HepG2 (cell line): ENCODE measurements at regions not wholly inside any gene's neighbourhood (a gene's known extent, or its start where the extent isn't known, plus 50 kb on each side); places are given as distances from the start of the nearest gene placed in this dataset.

Source experiments
- ATAC-seq: fragments of 200-7000 bp; cut with Tn5 transposase; 3 replicates; pipeline ENCODE4 v1.9.1; 2020; ENCODE audit warnings: mild to moderate bottlenecking, moderate library complexity
- BruUV-seq: library from RNA; stranded (reverse); fragments of 400-500 nt; replicated peaks from 2 replicates; lab custom pipeline; 2021; lab: Mats Ljungman, UMichigan
- CTCF ChIA-PET: fragments of 300-600 bp; formaldehyde crosslinking; extraction: SDS; loops from one replicate; lab custom pipeline; 2021; ENCODE audit warnings: low total read pairs, inconsistent platforms, low intra/inter-chr PET ratio; lab: Yijun Ruan, JAX
- POLR2A ChIA-PET: fragments of 350-600 bp; sonication (Branson Sonifier 250); formaldehyde crosslinking; loops from one replicate; lab custom pipeline; 2020; ENCODE audit warnings: antibody characterized with exemption, inconsistent platforms; lab: Yijun Ruan, JAX
- DNase-seq: peaks from one replicate; pipeline ENCODE4 v3.0.0-alpha.2; 2015; ENCODE audit warnings: low spot score
- FAIRE-seq: peaks from 3 replicates; lab custom pipeline; 2011; peaks lifted over from hg19 to GRCh38; lab: Jason Lieb, UNC
- H2AFZ ChIP-seq: one replicate; pipeline ENCODE4 v1.6.1; 2011; ENCODE audit warnings: low read length, inconsistent platforms
- H3K27ac ChIP-seq: fragments of 300-600 bp; 3 replicates; pipeline ENCODE4 v1.8.0; 2011; ENCODE audit warnings: mixed run types, mild to moderate bottlenecking, mixed read lengths, low read length, inconsistent platforms; ENCODE audit not compliant: insufficient read depth; ENCODE audit errors: extremely low read length
- H3K27me3 ChIP-seq, 2 experiments: fragments of 200-600 bp in 1 of 2; 2 replicates in 1 of 2; 3 replicates in 1 of 2; pipeline versions ENCODE4 v1.6.0 to v1.8.0; 2011; ENCODE audit warnings: low read length in 2 of 2, mild to moderate bottlenecking in 2 of 2, moderate library complexity in 2 of 2, inconsistent platforms in 1 of 2; ENCODE audit not compliant: insufficient read depth in 2 of 2, control insufficient read depth in 1 of 2
- H3K36me3 ChIP-seq, 2 experiments: fragments of 200-600 bp in 1 of 2; replicated peaks in 1 of 2; 2 replicates in 1 of 2; 3 replicates in 1 of 2; pipeline versions ENCODE4 v1.5.1 to v1.8.0; 2011; ENCODE audit warnings: low read length in 2 of 2, inconsistent platforms in 1 of 2; ENCODE audit not compliant: insufficient read depth in 2 of 2, control insufficient read depth in 1 of 2
- H3K4me1 ChIP-seq: 2 replicates; pipeline ENCODE4 v1.5.1; 2012; ENCODE audit warnings: low read length, inconsistent platforms; ENCODE audit not compliant: insufficient read depth
- H3K4me2 ChIP-seq: 2 replicates; pipeline ENCODE4 v1.6.0; 2011; ENCODE audit warnings: low read depth, low read length, inconsistent platforms
- H3K4me3 ChIP-seq, 3 experiments: fragments of 200-600 bp in 1 of 3; sonication (generic), shearing (Covaris generic) in 1 of 3; replicated peaks in 1 of 3; 2 replicates each; pipeline ENCODE4 v1.5.1; 2011 to 2016; ENCODE audit warnings: low read length in 3 of 3, inconsistent platforms in 2 of 3, low read depth in 2 of 3, mild to moderate bottlenecking in 2 of 3, control low read depth in 1 of 3, mixed read lengths in 1 of 3; ENCODE audit not compliant: insufficient read depth in 1 of 3
- H3K79me2 ChIP-seq: one replicate; pipeline ENCODE4 v1.6.1; 2011; ENCODE audit warnings: low read length, inconsistent platforms; ENCODE audit not compliant: insufficient read depth
- H3K9ac ChIP-seq: 2 replicates; pipeline ENCODE4 v1.6.0; 2011; ENCODE audit warnings: mild to moderate bottlenecking, low read depth, low read length, inconsistent platforms; ENCODE audit not compliant: insufficient read depth
- H3K9me3 ChIP-seq: 2 replicates; pipeline ENCODE4 v1.5.1; 2012; ENCODE audit warnings: mild to moderate bottlenecking, low read length
- H4K20me1 ChIP-seq: 2 replicates; pipeline ENCODE4 v1.6.0; 2011; ENCODE audit warnings: inconsistent platforms, mild to moderate bottlenecking, low read length, moderate library complexity; ENCODE audit not compliant: insufficient read depth
- CCDC6 ChIP-seq: sonication (generic); formaldehyde crosslinking; IDR thresholded peaks from 2 replicates; pipeline ENCODE4 v1.8.1; 2022; ENCODE audit warnings: mild to moderate bottlenecking, missing genetic modification reagents, moderate library complexity
- FOXJ3 ChIP-seq: sonication (generic); formaldehyde crosslinking; IDR thresholded peaks from 2 replicates; pipeline ENCODE4 v1.4.0; 2020; ENCODE audit warnings: missing genetic modification reagents, mild to moderate bottlenecking, borderline replicate concordance
- GLI4 ChIP-seq: sonication (generic); formaldehyde crosslinking; IDR thresholded peaks from 2 replicates; pipeline ENCODE4 v1.5.1; 2020; ENCODE audit warnings: missing genetic modification reagents, mild to moderate bottlenecking, moderate library complexity, borderline replicate concordance
- HMG20B ChIP-seq: conservative IDR thresholded peaks from 2 replicates; pipeline ENCODE4 v1.6.1; 2016; ENCODE audit warnings: missing genetic modification reagents, missing compliant biosample characterization
- KLF6 ChIP-seq: IDR thresholded peaks from 2 replicates; pipeline ENCODE4 v1.8.0; 2016; ENCODE audit warnings: missing biosample characterization, missing genetic modification reagents
- PHF8 ChIP-seq: sonication (generic); formaldehyde crosslinking; IDR thresholded peaks from 2 replicates; pipeline ENCODE4 v1.5.0; 2020; ENCODE audit warnings: missing genetic modification reagents
- SATB2 ChIP-seq: sonication (generic); formaldehyde crosslinking; IDR thresholded peaks from 2 replicates; pipeline ENCODE4 v1.5.0; 2020; ENCODE audit warnings: missing genetic modification reagents
- TAF1 ChIP-seq: sonication (generic); formaldehyde crosslinking; IDR thresholded peaks from 2 replicates; pipeline ENCODE4 v1.4.0; 2020; ENCODE audit warnings: missing genetic modification reagents
- ZFP1 ChIP-seq: IDR thresholded peaks from 2 replicates; pipeline ENCODE4 v1.6.1; 2016
- ZNF460 ChIP-seq: sonication (generic); formaldehyde crosslinking; IDR thresholded peaks from 2 replicates; pipeline ENCODE4 v1.5.1; 2020; ENCODE audit warnings: missing genetic modification reagents, mild to moderate bottlenecking, borderline replicate concordance
- ZNF788 ChIP-seq: sonication (generic); formaldehyde crosslinking; IDR thresholded peaks from 2 replicates; pipeline ENCODE4 v1.5.0; 2020; ENCODE audit warnings: mild to moderate bottlenecking, missing genetic modification reagents, borderline replicate concordance
- WGBS: methylation state at CpG from one replicate; pipeline ENCODE4 v1.1.6; 2017; ENCODE audit warnings: low lambda C conversion rate; 5-methylcytosine and 5-hydroxymethylcytosine counted together
- in situ Hi-C: cut with HindIII; loops from 2 replicates; pipeline ENCODE4 v1.10.0; 2017; ENCODE audit warnings: low pct_unique_long_range_greater_than_20kb; ENCODE audit not compliant: extremely low pct_ligation_motif_present
- intact Hi-C: fragments of 100-400 bp; cut with micrococcal nuclease; formaldehyde crosslinking; loops from one replicate; pipeline ENCODE4 v1.10.0; 2022; ENCODE audit not compliant: unreplicated experiment
- TF ChIP-seq, protein P1 (sequence below): sonication (generic); formaldehyde crosslinking; conservative IDR thresholded peaks from 2 replicates; pipeline ENCODE4 v1.5.0; 2020; ENCODE audit warnings: missing genetic modification reagents
- TF ChIP-seq, protein P2 (sequence below): sonication (generic); formaldehyde crosslinking; IDR thresholded peaks from 2 replicates; pipeline ENCODE4 v1.5.0; 2020; ENCODE audit warnings: missing genetic modification reagents
- TF ChIP-seq, protein P3 (sequence below): sonication (generic); formaldehyde crosslinking; IDR thresholded peaks from 2 replicates; pipeline ENCODE4 v1.5.0; 2020; ENCODE audit warnings: missing genetic modification reagents
- TF ChIP-seq, protein P4 (sequence below): sonication (generic); formaldehyde crosslinking; IDR thresholded peaks from 2 replicates; pipeline ENCODE4 v1.4.0; 2020; ENCODE audit warnings: missing genetic modification reagents; ENCODE audit errors: not compliant biosample characterization
- TF ChIP-seq, protein P5 (sequence below): sonication (generic); formaldehyde crosslinking; IDR thresholded peaks from 2 replicates; pipeline ENCODE4 v1.8.1; 2023; ENCODE audit warnings: mild to moderate bottlenecking, missing genetic modification reagents, borderline replicate concordance

DNA sequence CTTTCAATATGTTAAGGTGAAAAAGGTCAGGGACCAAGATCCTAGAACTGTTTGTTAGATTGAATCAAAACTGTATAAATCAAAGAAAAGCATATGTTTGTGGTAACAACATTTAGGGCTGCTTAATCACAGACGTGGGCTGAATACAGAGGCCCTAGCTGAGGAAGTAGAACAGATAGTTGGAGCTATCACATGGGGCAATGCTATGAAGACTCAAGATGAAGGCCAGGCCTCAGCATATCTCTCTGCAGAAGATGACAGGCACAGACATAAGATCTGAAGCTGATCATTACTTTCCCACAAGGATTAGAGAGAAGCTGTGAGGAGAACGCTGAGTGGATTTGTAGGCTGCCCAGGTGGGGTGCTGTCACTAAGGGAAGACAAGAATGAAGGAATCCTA is 158.6 kb upstream of the CARD18 start:
- H2AFZ ChIP-seq: no peak overlapping the region

DNA sequence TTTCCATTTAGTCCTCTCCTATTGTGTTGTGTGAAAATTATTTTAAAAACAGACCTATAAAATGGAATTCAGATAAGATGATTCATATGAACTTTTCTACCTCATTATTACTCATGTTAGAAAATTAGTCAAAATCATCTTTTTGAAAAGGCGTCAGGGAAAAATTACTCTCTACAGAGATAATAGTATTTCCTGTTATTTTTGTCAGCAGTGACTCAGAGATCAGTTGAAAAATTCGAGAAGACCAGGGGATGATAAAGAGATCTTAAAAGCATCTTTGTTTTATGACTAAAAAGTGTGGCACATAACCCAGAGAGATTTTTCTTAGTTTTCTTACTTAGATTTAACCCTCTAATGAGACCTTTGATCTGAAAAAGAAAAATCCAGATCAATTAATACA is 157.9 kb upstream of the CARD18 start:
- H4K20me1 ChIP-seq: no peaks in the 10 kb centered on the region
- intact Hi-C loops: no loop called here
- 16% methylated on average over 2 of the region's 2 CpGs for WGBS
- no peak overlapping the region for H3K27ac ChIP-seq
- FAIRE-seq (no peak), DNase-seq (no peak), ATAC-seq (no peak)
- H3K9ac ChIP-seq: no peak overlapping the region
- H3K27me3 ChIP-seq: no peaks in the 10 kb centered on the region; a peak in 1 of 5 replicates
- no peaks in the 10 kb centered on the region for H3K79me2 ChIP-seq
- no peaks in the 10 kb centered on the region for H3K4me1 ChIP-seq
- no peak overlapping the region for H2AFZ ChIP-seq
- BruUV-seq: no TSS peak
- H3K36me3 ChIP-seq: no peaks in the 10 kb centered on the region
- POLR2A ChIA-PET: no interaction called here
- H3K9me3 ChIP-seq: no peaks in the 10 kb centered on the region
- no peak overlapping the region for H3K4me2 ChIP-seq
- in situ Hi-C loops: no loop called here
- no peak overlapping the region for H3K4me3 ChIP-seq
- CTCF ChIA-PET: no interaction called here
- TF ChIP-seq GLI4 (CRISPR knock-in tag) (no peak), SATB2 (CRISPR knock-in tag) (no peak), CCDC6 (no peak), ZFP1 (no peak), ZNF460 (CRISPR knock-in tag) (no peak)
- TF ChIP-seq, protein P1, sequence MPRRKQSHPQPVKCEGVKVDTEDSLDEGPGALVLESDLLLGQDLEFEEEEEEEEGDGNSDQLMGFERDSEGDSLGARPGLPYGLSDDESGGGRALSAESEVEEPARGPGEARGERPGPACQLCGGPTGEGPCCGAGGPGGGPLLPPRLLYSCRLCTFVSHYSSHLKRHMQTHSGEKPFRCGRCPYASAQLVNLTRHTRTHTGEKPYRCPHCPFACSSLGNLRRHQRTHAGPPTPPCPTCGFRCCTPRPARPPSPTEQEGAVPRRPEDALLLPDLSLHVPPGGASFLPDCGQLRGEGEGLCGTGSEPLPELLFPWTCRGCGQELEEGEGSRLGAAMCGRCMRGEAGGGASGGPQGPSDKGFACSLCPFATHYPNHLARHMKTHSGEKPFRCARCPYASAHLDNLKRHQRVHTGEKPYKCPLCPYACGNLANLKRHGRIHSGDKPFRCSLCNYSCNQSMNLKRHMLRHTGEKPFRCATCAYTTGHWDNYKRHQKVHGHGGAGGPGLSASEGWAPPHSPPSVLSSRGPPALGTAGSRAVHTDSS (CRISPR knock-in tag): no peak
- TF ChIP-seq, protein P2, sequence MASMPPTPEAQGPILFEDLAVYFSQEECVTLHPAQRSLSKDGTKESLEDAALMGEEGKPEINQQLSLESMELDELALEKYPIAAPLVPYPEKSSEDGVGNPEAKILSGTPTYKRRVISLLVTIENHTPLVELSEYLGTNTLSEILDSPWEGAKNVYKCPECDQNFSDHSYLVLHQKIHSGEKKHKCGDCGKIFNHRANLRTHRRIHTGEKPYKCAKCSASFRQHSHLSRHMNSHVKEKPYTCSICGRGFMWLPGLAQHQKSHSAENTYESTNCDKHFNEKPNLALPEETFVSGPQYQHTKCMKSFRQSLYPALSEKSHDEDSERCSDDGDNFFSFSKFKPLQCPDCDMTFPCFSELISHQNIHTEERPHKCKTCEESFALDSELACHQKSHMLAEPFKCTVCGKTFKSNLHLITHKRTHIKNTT (CRISPR knock-in tag): no peak

More for the DNA sequence above, 158.6 kb upstream of the CARD18 start:
- in situ Hi-C loops: no loop called here
- FAIRE-seq (no peak), DNase-seq (no peak), ATAC-seq (no peak)
- Histone ChIP-seq H3K79me2 (no peaks in the 10 kb centered on the region), H3K4me3 (no peak overlapping the region), H3K4me1 (no peaks in the 10 kb centered on the region), H3K27ac (no peak overlapping the region), H3K4me2 (no peak overlapping the region), H3K27me3 (no peaks in the 10 kb centered on the region; a peak in 1 of 5 replicates), H4K20me1 (no peaks in the 10 kb centered on the region), H3K36me3 (no peaks in the 10 kb centered on the region), H3K9me3 (no peaks in the 10 kb centered on the region), H3K9ac (no peak overlapping the region)
- 49% methylated on average over 2 of the region's 2 CpGs for WGBS
- BruUV-seq: no TSS peak
- intact Hi-C loops: no loop called here
- ChIA-PET CTCF (no interaction called here), POLR2A (no interaction called here)
- TF ChIP-seq, protein P3, sequence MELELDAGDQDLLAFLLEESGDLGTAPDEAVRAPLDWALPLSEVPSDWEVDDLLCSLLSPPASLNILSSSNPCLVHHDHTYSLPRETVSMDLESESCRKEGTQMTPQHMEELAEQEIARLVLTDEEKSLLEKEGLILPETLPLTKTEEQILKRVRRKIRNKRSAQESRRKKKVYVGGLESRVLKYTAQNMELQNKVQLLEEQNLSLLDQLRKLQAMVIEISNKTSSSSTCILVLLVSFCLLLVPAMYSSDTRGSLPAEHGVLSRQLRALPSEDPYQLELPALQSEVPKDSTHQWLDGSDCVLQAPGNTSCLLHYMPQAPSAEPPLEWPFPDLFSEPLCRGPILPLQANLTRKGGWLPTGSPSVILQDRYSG (CRISPR knock-in tag): no peak
- TF ChIP-seq KLF6 (CRISPR knock-in tag) (no peak), PHF8 (CRISPR knock-in tag) (no peak), TAF1 (CRISPR knock-in tag) (no peak), FOXJ3 (no peak), ZNF788 (no peak), HMG20B (no peak)
- TF ChIP-seq, protein P4, sequence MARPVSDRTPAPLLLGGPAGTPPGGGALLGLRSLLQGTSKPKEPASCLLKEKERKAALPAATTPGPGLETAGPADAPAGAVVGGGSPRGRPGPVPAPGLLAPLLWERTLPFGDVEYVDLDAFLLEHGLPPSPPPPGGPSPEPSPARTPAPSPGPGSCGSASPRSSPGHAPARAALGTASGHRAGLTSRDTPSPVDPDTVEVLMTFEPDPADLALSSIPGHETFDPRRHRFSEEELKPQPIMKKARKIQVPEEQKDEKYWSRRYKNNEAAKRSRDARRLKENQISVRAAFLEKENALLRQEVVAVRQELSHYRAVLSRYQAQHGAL (CRISPR knock-in tag): no peak
- TF ChIP-seq, protein P5, sequence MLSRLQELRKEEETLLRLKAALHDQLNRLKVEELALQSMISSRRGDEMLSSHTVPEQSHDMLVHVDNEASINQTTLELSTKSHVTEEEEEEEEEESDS: no peak
